GM21360 (cell line): ENCODE measurements at regions not wholly inside any gene's neighbourhood (a gene's known extent, or its start where the extent isn't known, plus 50 kb on each side); places are given as distances from the start of the nearest gene placed in this dataset.
"Not testable (repeated sequence)": the region's sequence is repeated elsewhere in the genome, so short reads cannot be mapped to it uniquely, and the experiment has no call there.

Experiments used
- ATAC-seq: cut with Tn5 transposase; IDR thresholded peaks from one replicate; pipeline ENCODE4 v1.9.1; 2021; ENCODE audit warnings: mild to moderate bottlenecking, moderate library complexity; ENCODE audit not compliant: unreplicated experiment

DNA sequence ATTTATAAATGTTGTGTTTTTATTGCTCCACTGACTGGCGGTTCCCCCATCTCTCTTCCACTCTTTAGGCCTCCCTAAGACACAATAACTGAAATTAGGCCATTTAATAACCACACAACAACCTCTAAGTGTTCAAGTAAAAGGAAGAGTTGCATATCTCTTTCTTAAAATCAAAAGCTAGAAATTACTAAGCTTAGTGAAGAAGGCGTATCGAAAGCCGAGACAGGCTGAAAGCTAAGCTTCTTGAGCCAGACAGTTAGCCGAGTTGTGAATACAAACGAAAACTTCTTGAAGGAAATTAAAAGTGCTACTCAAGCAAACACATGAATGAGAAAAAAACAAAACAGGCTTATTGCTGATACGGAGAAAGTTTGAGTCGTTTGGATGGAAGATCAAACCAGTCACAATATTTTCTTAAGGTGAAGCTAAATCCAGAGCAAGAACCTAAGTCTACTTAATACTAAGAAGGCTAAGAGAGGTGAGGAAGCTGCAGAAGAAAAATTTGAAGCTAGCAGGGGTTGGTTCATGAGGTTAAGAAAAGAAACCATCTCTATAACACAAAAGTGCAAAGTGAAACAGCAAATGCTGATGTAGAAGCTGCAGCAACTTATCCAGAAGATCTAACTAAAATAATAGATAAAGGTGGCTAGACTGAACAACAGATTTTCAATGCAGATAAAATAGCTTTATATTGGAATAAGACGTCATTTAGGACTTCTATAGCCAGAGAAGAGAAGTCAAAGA lies 194.0 kb upstream of the TTC29 start:
- ATAC-seq: peak; percentile 90

DNA sequence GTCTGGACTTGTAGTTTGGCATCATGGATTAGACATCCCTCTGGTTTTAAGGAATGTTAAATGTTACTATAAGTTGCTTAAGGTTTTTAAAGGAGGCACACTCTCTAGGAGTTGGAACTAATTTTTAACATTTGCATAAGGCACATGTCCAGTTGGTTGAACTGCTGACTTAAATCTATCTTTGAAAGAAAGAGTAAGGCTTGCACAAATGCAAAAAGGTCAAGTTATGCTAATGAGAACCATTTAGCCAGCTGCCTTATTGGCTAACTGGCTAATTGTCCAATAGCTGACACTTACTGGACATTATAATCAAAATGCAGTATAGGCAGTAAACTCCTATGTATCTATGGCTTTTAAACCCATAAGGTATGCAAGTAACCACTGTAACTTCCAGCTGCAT lies 206.1 kb upstream of the TTC29 start:
- no peak for ATAC-seq

DNA sequence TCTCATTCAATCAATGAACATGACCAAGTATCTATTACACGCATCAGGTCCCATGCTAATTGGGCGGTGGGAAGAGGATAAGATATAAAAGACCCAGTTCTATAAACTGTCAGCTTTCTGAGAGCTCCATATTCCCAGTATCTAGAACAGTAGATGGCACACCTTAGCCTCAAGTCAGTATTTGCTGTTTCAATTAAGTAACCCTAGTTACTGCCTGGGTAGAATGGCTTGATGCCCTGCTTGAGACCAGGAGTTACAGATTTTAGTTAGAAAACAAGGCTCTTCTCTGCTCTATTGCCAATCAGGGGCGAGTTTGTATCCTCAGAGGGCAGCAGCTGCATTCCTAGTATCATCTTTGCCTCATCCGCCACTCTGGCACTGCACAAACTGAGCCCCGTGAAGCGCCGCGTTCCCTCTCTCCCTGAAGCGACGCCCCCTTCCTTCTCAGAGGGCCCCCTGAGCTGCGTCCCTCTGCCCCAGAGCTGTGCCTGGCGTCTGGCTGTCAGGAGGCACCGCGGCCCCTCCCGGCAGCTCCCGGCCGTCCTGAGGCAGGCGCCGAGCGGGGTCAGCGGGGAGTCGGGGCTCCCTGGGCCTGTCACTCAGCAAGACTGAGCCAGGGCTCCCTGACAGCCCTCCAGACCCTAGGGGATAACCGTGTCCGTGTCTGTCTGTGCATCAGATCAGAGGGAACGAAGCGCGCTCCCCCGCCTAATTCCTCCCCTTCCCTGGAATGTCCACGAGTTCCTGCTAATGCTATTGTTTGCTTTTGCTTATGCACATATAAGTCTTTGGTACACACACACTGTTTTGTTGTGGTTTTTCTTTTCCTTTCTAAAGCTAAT lies 212.4 kb upstream of the TTC29 start:
- ATAC-seq: no peak

DNA sequence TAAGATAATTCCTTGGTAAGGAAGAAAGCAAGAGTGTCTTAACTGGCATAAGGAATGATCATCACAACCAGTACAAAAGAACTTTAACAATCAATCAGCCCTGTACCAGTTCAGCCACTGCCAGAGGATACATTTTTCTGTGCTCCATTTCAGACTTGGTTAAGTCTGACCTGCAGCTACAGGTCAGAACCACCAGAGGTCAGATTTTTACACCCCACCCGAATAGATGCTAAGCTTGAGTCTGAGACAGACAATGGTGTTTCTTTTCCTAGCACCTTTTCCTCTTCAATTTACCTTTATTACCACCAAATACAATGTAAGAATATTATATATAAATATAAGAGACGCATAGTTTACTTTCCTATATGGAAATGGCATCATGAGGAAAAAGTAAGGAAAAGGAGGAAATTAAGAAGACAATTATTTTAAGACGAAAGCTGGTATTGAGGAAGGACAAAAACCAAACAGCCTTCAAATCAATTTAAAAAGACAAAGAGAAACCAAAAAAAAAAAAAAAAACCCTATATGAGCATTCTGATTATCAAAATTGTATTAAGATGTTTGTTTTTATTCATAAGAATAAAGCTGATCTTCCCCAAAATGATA lies 215.3 kb upstream of the TTC29 start:
- ATAC-seq: peak; percentile 81

DNA sequence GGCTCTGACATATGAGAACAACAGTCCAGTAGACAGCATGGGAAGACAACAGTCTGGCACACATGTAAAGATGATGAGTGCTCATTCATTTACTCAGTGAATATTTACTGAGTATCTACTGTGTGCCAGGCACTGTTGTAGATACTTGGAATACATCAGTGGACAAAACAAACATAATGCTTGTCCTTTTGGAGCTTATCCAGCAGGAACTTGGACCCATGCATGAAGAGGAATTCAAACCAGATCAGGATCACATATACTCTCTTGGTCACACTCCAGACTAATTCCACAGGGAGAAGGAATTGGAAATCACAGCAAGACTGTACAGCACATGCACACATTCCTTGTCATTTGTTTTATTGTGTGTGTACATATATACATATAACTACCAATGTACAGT lies 217.6 kb upstream of the TTC29 start:
- ATAC-seq: no peak

DNA sequence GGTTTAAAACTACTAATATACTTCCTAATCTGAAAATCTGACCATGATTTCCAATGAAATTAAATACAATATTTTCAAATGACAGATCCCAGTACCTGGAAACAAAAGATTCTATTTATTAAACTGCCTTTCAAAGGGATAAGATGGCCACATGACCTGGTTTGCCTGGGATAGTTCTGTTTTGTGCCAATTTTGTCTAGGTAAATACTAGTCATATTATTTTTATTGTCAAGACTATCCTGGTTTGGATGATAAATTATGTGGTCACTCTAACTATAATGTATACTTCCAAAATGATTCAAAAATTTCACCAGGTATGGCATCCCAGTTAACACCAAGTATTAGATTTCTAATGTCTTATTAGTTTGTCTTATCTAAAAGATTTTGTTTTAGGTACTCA lies 222.5 kb upstream of the TTC29 start:
- not testable (repeated sequence) for ATAC-seq

DNA sequence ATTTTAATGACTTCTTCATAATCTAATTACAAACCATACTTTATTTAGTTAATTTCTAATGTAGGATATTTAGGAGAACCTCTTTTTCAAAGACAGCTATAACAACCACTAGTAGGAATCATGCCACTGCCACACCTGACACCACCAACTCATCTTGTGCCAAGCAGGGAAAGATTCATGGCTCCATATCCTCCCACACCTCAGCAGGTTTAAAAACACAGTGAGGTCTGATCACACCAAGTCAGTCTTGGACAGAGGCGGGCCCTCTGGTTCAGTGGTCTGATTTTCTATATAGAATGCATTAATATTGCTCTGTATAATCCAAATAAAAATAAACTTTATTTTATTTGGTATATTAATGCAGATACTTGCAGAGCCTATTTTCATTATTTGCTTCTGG lies 227.7 kb upstream of the TTC29 start:
- no peak for ATAC-seq

DNA sequence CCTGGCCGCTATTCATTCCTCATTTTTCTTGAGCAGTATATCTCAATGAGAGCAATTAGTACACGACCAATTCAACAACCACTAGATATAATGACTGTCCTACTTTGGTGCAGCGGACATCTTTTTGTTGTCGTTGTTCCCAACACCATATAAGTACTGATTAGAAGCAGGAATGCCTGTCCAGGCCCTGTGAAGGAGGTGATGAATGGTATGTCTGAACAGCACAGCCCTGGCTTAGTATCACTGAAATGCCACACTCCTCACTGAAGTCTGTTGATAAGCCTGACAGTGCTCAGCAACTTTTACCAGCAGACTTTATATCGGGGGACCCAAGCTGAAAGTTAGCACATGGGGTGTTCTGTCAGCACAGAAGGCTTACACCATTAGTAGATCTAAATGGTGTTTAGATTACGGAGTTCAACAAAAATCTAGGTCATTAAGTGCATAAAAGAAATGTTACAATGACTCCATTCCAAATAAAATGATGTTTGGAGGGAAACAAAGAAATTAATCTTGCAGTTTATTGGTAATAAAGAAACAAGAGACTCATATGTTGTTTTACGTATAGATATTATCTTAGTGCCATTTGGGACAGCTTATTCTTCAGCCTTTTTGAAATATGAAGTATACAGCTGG lies 228.3 kb upstream of the TTC29 start:
- no peak for ATAC-seq

DNA sequence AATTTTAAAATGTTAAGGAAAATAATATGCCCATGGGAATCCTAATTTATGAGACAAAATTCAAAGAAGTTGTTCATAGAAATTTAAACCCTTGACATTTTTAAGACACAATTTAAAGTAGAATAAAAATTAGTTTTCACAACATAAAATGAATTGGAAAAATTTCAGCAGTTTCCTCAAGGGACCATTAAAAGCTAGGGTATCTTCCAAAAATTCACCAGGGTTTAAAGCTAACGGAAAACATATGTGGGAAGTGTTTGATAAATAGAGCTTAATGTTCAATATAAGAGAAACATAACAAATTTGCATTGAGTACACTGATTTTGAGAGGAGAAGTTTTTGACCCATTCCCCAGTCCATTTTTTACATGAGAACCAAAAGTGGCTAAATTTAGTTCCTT lies 228.9 kb upstream of the TTC29 start:
- ATAC-seq: no peak

DNA sequence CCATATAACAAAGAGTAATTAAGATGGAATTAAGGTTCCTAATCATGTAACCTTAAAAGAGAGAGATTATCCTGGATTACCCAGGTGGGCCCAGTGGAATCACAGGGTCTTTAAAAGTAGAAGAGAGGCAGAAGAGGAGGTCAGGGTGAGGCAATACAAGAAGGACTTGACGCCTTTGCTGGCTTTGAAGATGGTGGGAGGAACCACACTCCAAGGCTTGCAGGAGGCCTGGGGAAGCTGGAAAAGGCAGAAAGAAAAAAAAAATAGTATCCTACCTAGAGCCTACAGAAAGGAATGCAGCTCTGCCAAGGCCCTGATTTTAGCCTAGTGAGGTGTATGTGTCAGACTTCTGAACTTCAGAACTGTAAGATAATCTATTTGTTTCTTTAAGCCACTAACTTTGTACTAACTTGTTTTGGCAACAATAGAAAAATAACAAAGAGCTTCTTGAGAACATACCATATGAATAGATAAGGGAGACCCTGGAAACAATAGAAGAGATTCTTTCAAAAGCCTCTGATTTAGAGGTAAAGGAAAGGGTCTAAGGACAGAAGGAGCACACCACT lies 229.9 kb upstream of the TTC29 start:
- ATAC-seq: no peak

DNA sequence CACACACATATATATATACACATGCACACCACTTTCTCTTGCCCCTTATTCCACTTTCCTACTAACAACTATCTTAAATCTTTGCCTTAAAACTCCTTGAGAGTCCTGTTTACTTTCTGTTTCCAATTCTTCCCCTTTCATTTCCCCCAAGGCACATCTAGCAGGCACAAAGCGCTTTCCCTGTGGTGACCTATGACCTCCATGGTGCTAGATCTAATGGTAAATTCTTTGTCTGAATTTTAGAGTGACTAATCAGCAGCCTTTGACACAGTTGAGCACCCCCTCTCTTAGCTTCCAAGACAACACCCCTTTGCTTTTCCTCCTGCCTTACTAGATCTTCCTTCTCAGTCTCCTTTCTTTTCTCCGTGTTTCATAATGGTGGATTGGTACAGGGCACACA lies 236.4 kb upstream of the TTC29 start:
- no peak for ATAC-seq

DNA sequence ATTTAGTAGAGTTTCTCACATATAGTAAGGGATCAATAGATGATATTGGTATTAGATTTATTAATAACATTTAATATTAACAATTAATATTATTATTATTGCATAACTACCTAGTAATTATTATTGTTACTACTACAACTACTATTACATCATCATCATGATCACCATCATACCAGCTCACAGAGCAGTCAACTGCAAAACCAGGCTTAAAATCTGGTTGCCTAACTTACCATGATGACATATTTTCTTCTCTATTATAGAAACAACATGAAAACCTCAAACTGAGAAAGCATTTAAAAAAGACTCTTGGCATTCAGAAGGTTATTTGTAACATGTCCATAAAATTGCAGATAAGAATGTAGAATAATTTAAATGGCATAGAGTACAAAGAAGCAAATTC lies 247.0 kb upstream of the TTC29 start:
- no peak for ATAC-seq

DNA sequence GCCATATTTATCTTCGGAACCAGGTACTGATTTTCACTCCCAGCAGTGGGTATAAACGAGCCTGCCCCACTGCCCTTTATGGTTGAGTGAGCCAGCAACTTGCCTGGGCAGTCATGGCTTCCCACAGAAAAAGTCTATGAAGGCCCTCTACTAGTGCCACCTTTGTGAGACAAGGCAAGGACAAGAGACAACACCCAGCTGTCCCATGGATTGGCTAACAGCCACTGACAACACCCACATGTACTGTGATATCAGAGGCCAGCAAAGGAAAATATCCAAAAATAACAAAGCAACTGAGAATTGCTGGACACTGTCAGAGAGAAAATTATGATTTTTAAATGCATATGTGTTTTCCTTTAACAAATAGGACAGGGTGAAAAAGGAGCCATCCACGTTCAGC lies 248.4 kb upstream of the TTC29 start:
- no peak for ATAC-seq

DNA sequence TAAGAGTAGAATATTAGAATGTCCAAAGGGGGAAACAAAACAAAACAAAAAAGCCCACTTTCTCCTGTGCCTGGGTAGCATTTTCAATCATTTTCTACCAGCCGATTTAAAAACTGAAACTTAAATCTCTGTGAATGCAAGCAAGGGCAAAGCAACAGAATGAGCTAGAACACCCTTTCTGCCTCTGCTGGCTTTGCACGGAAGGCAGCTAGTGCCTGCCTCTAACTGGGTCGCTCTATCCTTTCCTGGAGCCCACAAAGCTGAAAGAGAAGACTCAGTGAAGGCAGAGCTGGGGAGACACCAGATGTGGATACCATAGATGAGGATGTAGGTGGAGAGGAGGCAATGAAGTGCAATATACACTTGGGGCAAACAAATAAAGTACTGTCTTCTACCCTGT lies 248.9 kb upstream of the TTC29 start:
- no peak for ATAC-seq

DNA sequence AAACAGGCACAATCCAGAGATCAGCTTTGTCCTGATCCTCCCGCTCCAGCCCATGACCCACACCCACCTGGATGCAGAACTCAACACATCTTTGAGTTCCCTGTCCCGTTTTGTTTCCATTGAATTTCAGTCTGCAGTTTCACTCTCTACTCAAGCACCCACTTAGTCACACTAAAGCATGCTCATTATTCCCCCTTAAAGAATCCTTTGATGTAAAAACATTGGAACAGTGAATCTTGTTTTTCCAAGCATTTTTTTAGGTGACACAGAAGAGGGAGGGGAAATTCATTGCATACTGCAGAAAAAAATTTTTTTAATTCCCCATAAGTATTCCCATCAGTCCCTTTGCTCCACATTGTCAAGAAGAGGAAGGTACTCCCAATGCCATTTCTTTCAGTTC lies 249.7 kb upstream of the TTC29 start:
- no peak for ATAC-seq

DNA sequence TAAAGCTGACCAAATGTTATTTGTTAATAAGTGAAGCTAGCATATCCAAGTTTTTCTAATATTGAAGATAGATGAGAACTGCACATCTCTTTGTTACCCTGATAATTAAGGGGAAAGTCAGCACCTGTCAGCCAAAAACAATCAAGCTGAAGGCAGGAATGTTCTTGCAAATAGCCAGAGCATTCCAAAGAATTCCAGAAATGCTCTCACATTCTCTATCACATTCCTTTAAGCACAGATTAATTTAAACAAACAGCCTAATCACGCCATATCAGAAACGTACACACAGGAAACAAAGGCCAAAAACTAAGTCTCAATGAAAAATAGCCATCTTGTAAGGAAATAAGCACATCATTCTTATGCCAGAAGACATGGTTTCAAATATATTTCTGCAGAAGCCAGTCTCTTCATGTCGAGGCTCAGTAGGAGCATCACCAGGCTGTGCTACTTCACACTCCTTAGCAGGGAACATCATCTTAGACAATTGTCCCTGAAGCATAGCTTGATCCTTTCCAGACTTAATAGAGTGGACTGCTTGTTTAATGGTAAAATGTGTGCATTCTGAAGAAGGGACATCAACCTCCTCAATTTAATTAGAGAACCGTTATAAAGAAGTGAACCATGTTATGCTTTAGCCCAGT lies 252.9 kb upstream of the TTC29 start:
- ATAC-seq: no peak

DNA sequence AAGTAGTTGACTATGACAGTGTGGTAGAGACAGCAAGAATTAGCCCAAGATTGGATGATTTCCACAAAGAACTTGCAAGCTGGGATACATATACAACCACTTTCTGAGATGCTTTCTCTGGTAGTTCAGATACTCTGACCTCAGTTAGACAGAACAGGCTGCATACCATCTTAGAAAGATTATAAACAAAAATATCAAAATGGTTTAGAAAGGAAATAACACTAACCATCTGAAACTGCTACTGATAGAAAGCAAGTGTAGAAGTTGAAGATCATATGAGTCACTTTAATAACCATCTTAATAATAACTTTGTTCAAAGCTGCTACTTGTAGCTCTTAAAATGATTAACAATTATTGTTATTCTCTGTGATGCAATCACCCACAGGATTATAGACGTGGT lies 255.4 kb upstream of the TTC29 start:
- no peak for ATAC-seq

DNA sequence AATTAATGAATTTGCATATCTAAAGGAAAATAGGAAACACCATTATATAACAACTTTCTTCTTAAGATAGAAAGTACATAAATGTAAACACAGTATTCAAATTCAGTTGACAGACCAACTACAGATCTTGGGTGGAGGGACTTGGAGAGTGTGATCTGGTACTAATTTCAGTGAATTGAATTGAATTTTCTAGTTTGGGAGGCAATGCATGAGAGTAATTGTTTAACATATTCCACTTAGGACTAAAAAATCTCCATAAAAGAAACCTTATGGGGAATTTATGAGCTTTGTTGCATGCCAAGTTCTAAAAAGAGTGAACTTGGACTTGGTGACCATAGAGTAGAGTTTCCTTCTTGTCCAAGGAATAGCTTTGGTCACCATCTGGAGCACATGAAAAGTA lies 261.1 kb upstream of the TTC29 start:
- no peak for ATAC-seq

DNA sequence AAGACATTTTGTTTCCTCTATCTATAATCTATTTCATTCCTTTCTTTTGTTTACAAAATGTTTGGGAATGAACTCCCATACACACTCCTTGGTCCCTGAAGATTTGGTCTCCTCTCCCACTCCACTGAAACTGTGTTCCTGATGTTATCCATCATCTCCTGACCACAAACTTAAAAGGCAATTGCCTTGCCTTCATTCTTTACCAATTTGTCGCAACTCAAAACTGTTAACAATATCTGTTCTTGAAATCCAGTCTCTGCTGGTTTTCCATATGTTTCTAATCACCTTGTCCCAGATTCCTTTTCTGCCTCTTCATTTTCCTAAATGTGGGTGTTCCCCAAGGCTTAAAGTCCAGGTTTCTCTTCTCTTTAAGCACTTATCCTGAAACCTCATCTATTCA lies 262.2 kb upstream of the TTC29 start:
- ATAC-seq: no peak

DNA sequence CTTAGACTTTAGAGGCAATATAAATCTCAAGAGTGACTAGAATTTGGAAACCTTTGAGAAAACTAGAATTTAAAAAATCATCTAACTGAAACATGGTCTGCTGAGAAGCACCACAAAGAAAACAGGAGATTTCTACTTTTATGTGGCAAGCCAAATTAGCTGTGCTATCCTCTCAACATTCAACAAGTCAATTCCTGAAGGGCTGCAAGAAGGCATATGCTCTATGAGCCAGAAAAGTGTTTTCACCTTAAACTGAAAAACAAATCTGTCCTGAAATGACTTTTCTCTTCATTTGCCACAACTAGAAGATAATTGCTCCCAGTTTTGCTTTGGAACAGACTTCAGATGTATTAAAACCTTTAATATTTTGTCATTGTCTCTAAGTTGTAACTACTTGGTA lies 263.2 kb upstream of the EDNRA start:
- no peak for ATAC-seq

DNA sequence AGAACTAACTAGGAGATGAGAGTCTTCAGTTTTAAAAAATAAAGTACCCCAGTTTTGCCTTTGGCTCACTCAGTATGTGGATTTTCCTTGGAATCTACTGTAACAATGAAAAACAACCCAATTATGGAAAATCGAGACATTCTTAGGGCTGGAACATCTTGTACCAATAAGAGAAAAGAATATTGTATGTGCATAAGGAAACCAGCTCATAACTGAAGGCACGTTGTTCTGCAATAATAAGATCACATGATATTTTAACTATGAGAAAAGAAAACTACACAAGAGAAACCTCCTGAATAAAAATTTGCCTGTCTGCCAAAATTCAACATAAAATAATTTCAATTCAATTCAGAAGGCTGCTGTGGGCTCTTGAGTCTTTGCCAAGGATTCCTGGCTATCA lies 261.8 kb upstream of the EDNRA start:
- ATAC-seq: no peak
